GM13976 (cell line): ENCODE measurements at regions not wholly inside any gene's neighbourhood (a gene's known extent, or its start where the extent isn't known, plus 50 kb on each side); places are given as distances from the start of the nearest gene placed in this dataset.
"Not testable (repeated sequence)": the region's sequence is repeated elsewhere in the genome, so short reads cannot be mapped to it uniquely, and the experiment has no call there.

Source experiments
- DNase-seq: peaks from one replicate; pipeline ENCODE4 v3.0.0; 2012; ENCODE audit warnings: low spot score
- in situ Hi-C: fragments of 300-500 bp; cut with MboI; formaldehyde crosslinking; loops from one replicate; pipeline ENCODE4 v1.12.0; 2022; ENCODE audit warnings: low sequenced_read_pairs, mixed read lengths, inconsistent platforms; ENCODE audit not compliant: unreplicated experiment
- TF ChIP-seq, protein P1 (sequence below): IDR thresholded peaks from 2 replicates; pipeline ENCODE4 v1.5.1; 2012; ENCODE audit warnings: borderline replicate concordance, mild to moderate bottlenecking; ENCODE audit not compliant: insufficient read depth; ENCODE audit errors: extremely low read depth, missing control alignments, control extremely low read depth

GRCh38 chr2:16203069-16203468, 262.7 kb downstream of the MYCN start:
- no peak for DNase-seq
- TF ChIP-seq, protein P1, sequence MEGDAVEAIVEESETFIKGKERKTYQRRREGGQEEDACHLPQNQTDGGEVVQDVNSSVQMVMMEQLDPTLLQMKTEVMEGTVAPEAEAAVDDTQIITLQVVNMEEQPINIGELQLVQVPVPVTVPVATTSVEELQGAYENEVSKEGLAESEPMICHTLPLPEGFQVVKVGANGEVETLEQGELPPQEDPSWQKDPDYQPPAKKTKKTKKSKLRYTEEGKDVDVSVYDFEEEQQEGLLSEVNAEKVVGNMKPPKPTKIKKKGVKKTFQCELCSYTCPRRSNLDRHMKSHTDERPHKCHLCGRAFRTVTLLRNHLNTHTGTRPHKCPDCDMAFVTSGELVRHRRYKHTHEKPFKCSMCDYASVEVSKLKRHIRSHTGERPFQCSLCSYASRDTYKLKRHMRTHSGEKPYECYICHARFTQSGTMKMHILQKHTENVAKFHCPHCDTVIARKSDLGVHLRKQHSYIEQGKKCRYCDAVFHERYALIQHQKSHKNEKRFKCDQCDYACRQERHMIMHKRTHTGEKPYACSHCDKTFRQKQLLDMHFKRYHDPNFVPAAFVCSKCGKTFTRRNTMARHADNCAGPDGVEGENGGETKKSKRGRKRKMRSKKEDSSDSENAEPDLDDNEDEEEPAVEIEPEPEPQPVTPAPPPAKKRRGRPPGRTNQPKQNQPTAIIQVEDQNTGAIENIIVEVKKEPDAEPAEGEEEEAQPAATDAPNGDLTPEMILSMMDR: no peak
- in situ Hi-C loops: no loop called here

GRCh38 chr2:16202266-16203020, 262.1 kb downstream of the MYCN start:
- TF ChIP-seq, protein P1: no peak
- no peak for DNase-seq
- in situ Hi-C loops: no loop called here

DNA sequence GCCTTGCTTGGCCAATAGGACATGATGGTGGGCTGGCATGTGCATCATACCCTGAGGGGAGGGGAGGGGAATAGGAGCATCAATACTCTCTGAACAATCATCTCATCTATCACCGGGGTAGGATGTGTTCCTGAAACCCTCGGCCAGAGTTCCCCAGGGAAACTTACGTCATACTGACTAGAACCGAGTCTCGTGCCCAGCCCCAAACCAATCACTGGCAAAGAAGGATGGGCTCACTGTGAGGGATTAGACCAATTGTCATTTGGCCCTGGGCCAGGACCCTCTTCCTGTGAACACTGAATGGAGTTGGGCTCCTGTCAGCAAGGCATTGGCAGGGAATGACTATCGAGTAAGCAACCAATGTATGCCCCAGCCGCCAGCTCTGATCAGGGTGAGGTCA, 261.5 kb downstream of the MYCN start:
- DNase-seq: no peak
- in situ Hi-C loops: no loop called here
- TF ChIP-seq, protein P1: no peak

GRCh38 chr2:16200554-16201193, 260.3 kb downstream of the MYCN start:
- DNase-seq: no peak
- TF ChIP-seq, protein P1: no peak
- in situ Hi-C loops: no loop called here

DNA sequence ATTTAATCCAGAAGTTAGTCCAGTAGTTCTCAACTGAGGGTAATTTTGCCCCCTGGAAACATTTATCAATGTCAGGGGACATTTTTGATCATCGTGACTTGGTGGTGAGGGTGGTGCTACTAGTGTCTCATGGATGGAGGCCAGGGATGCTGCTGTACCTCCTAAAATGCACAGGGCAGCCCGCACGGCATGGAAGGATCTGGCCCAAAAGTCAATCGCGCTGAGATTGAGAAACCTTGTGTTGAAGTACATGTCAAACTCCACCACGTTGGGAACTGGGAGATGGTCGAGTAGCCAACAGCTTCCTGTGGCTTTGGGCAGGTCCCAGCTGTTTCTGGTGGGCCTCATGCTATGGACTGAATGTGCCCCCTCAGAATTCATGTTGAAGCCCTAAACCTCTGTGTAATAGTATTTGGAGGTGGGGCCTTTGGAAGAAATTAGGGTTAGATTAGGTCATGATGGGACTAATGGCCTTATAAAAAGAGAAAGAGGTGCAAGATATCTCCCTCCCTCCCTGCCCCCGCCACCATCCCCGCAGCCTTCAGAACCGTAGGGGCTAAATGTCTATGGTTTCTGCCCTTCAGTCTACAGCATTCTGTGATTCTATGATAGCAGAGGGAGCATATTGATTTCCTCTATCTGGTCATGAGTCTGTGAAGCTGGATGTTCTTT, 259.7 kb downstream of the MYCN start:
- TF ChIP-seq, protein P1: no peak
- in situ Hi-C loops: no loop called here
- no peak for DNase-seq

DNA sequence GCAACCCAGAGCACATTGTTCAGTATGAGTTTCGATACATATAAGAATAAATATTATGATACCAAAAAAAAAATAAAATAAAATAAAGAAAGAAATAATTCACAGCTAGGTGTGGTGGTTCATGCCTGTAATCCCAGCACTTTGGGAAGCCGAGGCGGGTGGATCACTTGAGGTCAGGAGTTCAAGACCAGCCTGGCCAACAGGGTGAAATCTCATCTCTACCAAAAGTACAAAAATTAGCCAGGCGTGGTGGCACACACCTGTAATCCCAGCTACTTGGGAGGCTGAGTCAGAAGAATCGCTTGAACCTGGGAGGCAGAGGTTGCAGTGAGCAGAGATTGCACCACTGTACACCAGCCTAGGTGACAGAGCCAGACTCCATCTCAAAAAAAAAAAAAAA, 258.9 kb downstream of the MYCN start:
- DNase-seq, in situ Hi-C loops: not testable (repeated sequence)
